Erythroblast (primary cell): ENCODE measurements at regions not wholly inside any gene's neighbourhood (a gene's known extent, or its start where the extent isn't known, plus 50 kb on each side); places are given as distances from the start of the nearest gene placed in this dataset.

ENCODE experiments used
- GATA1 ChIP-seq: IDR thresholded peaks from 2 replicates; pipeline ENCODE4 v1.6.1; 2011; ENCODE audit warnings: low read depth, mild to moderate bottlenecking, control low read depth, low read length, moderate library complexity
- POLR2A ChIP-seq: IDR thresholded peaks from 2 replicates; pipeline ENCODE4 v1.6.1; 2011; ENCODE audit warnings: mild to moderate bottlenecking, low read length

DNA sequence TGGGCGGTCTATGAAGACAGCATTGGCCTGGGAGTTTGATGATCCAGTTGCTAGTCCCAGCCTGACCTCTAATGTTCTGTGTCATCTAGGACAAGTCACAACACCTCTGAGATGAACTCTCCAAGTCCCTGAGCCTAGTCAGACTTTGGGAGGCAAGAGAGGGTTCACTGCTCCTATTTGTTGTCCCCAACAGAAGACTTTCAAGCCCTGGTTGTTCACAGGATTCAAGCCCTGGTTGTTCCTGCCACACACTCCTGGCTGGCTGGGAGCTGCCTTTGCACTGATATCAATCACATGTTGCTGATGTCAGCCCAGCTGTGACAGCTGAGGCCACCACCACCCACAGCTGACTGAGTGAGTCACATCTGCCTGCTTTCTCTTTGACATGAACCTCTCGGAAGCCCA, 253.2 kb upstream of the RASGEF1B start:
- no peak for TF ChIP-seq POLR2A
- no peak for TF ChIP-seq GATA1
